Transverse colon (tissue), 3 donors: ENCODE measurements at regions not wholly inside any gene's neighbourhood (a gene's known extent, or its start where the extent isn't known, plus 50 kb on each side); places are given as distances from the start of the nearest gene placed in this dataset.

Experiments used
- CTCF ChIP-seq, 5 experiments: fragments of 200-600 bp in 3 of 5; fragments of 450-650 bp in 2 of 5; sonication (generic) in 3 of 5; IDR thresholded peaks; 1 replicate in 2 of 5; 2 replicates in 3 of 5; pipeline ENCODE4 v1.5.1; 2016 to 2017; ENCODE audit warnings: antibody characterized with exemption in 5 of 5, inconsistent platforms in 3 of 5, mild to moderate bottlenecking in 2 of 5, moderate library complexity in 1 of 5
- POLR2A ChIP-seq: fragments of 450-650 bp; IDR thresholded peaks from one replicate; pipeline ENCODE4 v1.6.1; 2016; ENCODE audit warnings: antibody characterized with exemption, mild to moderate bottlenecking, moderate library complexity

DNA sequence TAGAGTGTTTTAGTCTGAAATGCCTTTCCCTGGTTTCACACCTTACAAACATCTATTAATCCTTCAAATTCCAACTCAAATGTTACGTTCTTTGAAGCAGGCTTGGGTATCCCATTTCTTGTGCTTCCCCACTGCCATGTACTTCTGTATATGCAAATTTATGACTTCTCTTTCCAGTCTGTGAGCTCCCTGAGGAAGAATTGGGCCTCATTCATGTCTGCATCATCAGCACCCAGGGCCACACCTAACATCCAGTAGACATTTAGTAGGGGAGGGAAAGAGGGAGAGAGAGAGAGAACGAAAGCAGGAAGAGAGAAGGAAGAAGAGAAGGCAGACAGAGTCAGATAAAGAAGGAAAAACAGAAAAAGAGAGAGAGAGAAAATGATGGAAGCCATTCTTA lies 53.3 kb upstream of the KY start:
- TF ChIP-seq CTCF (IDR thresholded peaks at IDR 0.05) (no peak), POLR2A (no peak)
